Left ventricle myocardium inferior (tissue), 1 donor: ENCODE measurements at regions not wholly inside any gene's neighbourhood (a gene's known extent, or its start where the extent isn't known, plus 50 kb on each side); places are given as distances from the start of the nearest gene placed in this dataset.

ENCODE experiments used
- DNase-seq: peaks from one replicate; pipeline ENCODE4 v3.0.0-alpha.2; 2020
- H3K27ac ChIP-seq: fragments of 200-600 bp; replicated peaks from 2 replicates; pipeline ENCODE4 v1.8.0; 2021
- H3K27me3 ChIP-seq: fragments of 200-600 bp; 2 replicates; pipeline ENCODE4 v1.8.0; 2021; ENCODE audit warnings: low read depth
- H3K36me3 ChIP-seq: fragments of 200-600 bp; 2 replicates; pipeline ENCODE4 v1.8.0; 2021
- H3K4me1 ChIP-seq: fragments of 200-600 bp; 2 replicates; pipeline ENCODE4 v1.8.0; 2021
- H3K4me3 ChIP-seq: fragments of 200-600 bp; 2 replicates; pipeline ENCODE4 v1.8.0; 2021; ENCODE audit warnings: mild to moderate bottlenecking, moderate library complexity
- H3K9me3 ChIP-seq: fragments of 200-600 bp; replicated peaks from 2 replicates; pipeline ENCODE4 v1.8.0; 2021
- CTCF ChIP-seq: fragments of 200-600 bp; IDR thresholded peaks from 2 replicates; pipeline ENCODE4 v1.8.0; 2021; ENCODE audit warnings: antibody characterized with exemption, mild to moderate bottlenecking, borderline replicate concordance
- intact Hi-C: fragments of 100-400 bp; cut with micrococcal nuclease; formaldehyde crosslinking; loops from one replicate; pipeline ENCODE4 v1.11.0; 2022
- donor health status: DM: no; HTN: yes; CAD: no; lungs with severe emphysema.

GRCh38 chrX:25976683-25977310 lies 161.3 kb upstream of the MAGEB18 start:
- Histone ChIP-seq H3K4me3 (no peak overlapping the region), H3K36me3 (no peaks in the 10 kb centered on the region), H3K27me3 (no peaks in the 10 kb centered on the region), H3K9me3 (peaks cover 8% of the 10 kb centered on the region), H3K27ac (no peak overlapping the region), H3K4me1 (no peaks in the 10 kb centered on the region)
- intact Hi-C loops = no loop called here
- no peak for DNase-seq
- TF ChIP-seq CTCF = no peak

DNA sequence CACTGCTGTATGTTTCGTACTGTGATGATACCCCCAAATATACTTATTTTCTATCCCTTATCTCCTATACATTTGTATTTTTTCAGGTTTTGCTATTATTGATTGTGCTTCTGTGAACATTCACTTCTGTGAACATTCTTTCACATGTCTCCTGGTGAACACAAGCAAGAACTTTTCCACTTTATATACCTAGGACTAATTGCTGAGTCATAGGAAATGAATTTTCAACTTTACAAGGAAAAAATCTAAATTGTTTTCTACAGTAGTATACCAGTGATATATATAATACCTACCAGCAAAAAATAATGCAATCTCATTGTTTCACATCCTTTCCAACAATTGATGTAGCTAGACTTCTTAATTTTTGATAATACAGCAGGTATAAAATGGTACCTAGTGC lies 139.5 kb upstream of the MAGEB18 start:
- Histone ChIP-seq H3K4me1 (no peaks in the 10 kb centered on the region), H3K36me3 (no peaks in the 10 kb centered on the region), H3K27me3 (no peaks in the 10 kb centered on the region), H3K9me3 (no peaks in the 10 kb centered on the region), H3K4me3 (no peak overlapping the region), H3K27ac (no peak overlapping the region)
- DNase-seq = no peak
- TF ChIP-seq CTCF = no peak
- intact Hi-C loops = no loop called here

GRCh38 chrX:26007462-26007861 lies 130.7 kb upstream of the MAGEB18 start:
- H3K4me3 ChIP-seq = no peak overlapping the region
- H3K36me3 ChIP-seq = no peaks in the 10 kb centered on the region
- no peaks in the 10 kb centered on the region for H3K4me1 ChIP-seq
- H3K27me3 ChIP-seq = no peaks in the 10 kb centered on the region
- TF ChIP-seq CTCF = no peak
- intact Hi-C loops = no loop called here
- H3K27ac ChIP-seq = no peak overlapping the region
- no peak for DNase-seq
- H3K9me3 ChIP-seq = no peaks in the 10 kb centered on the region

GRCh38 chrX:26008042-26008441 lies 130.1 kb upstream of the MAGEB18 start:
- no peaks in the 10 kb centered on the region for H3K9me3 ChIP-seq
- no peak overlapping the region for H3K27ac ChIP-seq
- H3K36me3 ChIP-seq = no peaks in the 10 kb centered on the region
- no peaks in the 10 kb centered on the region for H3K4me1 ChIP-seq
- no peaks in the 10 kb centered on the region for H3K27me3 ChIP-seq
- DNase-seq = no peak
- H3K4me3 ChIP-seq = no peak overlapping the region
- TF ChIP-seq CTCF = no peak
- intact Hi-C loops = no loop called here

- Histone ChIP-seq H3K4me1 (no peaks in the 10 kb centered on the region), H3K27ac (no peak overlapping the region), H3K27me3 (no peaks in the 10 kb centered on the region), H3K9me3 (no peaks in the 10 kb centered on the region), H3K36me3 (no peaks in the 10 kb centered on the region), H3K4me3 (no peak overlapping the region)
- no peak for TF ChIP-seq CTCF
- no peak for DNase-seq
- intact Hi-C loops = no loop called here
Measured at GRCh38 chrX:26008691-26009090, 129.5 kb upstream of the MAGEB18 start.
